ENCODE measurements at regions not wholly inside any gene's neighbourhood (a gene's known extent, or its start where the extent isn't known, plus 50 kb on each side); places are given as distances from the start of the nearest gene placed in this dataset.

DNA sequence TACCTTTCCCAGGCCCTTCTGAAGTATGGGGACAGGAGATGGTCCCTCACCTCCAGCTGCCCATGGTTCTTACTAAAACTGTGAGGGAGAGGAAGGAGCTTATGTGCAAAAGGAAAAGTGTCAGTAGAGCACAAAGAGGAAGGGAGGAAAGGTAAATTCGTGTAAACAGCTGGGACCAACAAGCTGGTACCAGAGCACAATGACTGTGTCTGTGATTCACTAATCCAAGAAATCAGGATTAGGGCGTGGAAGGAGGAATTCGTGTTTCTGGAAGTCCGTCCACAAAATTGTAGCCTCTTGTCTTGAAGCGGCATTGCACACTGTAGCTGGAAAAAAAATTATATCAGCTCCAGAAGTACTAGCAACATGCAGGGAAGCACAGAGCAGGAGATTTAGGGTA lies 129.0 kb upstream of the RREB1 start (continued):
- TF ChIP-seq, protein P1, sequence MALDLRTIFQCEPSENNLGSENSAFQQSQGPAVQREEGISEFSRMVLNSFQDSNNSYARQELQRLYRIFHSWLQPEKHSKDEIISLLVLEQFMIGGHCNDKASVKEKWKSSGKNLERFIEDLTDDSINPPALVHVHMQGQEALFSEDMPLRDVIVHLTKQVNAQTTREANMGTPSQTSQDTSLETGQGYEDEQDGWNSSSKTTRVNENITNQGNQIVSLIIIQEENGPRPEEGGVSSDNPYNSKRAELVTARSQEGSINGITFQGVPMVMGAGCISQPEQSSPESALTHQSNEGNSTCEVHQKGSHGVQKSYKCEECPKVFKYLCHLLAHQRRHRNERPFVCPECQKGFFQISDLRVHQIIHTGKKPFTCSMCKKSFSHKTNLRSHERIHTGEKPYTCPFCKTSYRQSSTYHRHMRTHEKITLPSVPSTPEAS (tag by site-specific recombination; IDR thresholded peaks at IDR 0.05): no peak

- H3K4me3 ChIP-seq (ENCODE audit: low read depth, low read length): no peak overlapping the region
- no peak overlapping the region for H3K27ac ChIP-seq (ENCODE audit: extremely low read depth, low read depth, low read length)
- no peaks in the 10 kb centered on the region for H3K9me3 ChIP-seq (ENCODE audit: control insufficient read depth, insufficient read depth, low read depth, low read length)
- TF ChIP-seq, protein P2, sequence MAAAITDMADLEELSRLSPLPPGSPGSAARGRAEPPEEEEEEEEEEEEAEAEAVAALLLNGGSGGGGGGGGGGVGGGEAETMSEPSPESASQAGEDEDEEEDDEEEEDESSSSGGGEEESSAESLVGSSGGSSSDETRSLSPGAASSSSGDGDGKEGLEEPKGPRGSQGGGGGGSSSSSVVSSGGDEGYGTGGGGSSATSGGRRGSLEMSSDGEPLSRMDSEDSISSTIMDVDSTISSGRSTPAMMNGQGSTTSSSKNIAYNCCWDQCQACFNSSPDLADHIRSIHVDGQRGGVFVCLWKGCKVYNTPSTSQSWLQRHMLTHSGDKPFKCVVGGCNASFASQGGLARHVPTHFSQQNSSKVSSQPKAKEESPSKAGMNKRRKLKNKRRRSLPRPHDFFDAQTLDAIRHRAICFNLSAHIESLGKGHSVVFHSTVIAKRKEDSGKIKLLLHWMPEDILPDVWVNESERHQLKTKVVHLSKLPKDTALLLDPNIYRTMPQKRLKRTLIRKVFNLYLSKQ (tag by site-specific recombination; IDR thresholded peaks at IDR 0.05; ENCODE audit: borderline replicate concordance): no peak
- no peaks in the 10 kb centered on the region for H3K4me1 ChIP-seq (ENCODE audit: control insufficient read depth, insufficient read depth, low read length)
- ChIA-PET CTCF (interaction anchor here (0.6 to 0.8 kb wide), 2 partner anchors 12 to 256 kb away, joined by 3 to 5 read pairs; no protein-coding TSS in a partner anchor), POLR2A (no interaction called here)
- no peaks in the 10 kb centered on the region for H3K36me3 ChIP-seq (ENCODE audit: control insufficient read depth in 2 of 2, insufficient read depth in 1 of 2, low read length in 2 of 2)
Measured at GRCh38 chr6:6980999-6981597, 126.7 kb upstream of the RREB1 start.

DNA sequence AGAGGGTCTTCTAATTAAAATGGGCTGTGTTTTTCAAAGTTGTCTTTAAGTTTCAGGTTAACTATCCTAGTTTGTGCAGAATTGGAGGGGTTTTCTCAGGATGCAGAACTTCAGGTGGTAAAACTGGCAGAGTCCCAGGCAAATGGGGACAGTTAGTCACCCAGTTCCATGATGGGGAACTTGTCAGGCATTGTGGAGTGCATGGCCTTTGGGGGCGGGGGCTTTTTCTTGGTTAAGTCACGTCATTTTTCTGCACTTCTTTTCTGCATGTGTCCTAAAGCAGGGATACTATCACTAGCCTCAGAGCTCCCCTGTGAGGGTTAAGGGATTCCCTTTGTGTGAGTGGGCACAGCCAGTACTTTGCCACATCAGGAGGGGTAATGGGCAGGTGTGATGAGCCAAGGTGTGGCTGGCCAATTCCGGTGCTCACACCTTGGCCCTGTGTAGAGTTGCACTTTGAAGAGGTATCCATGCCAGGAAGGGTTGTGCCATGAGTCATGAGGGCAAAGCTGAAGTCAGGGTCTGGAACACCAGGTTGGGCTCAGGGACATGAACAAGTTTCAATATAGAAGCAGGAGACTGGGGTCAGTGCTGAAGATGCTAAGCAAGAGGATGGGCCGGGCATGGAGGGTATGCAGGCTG lies 126.0 kb upstream of the RREB1 start:
- Histone ChIP-seq H3K36me3 (ENCODE audit: control insufficient read depth in 2 of 2, insufficient read depth in 1 of 2, low read length in 2 of 2) (no peaks in the 10 kb centered on the region), H3K27ac (ENCODE audit: extremely low read depth, low read depth, low read length) (no peak overlapping the region), H3K4me1 (ENCODE audit: control insufficient read depth, insufficient read depth, low read length) (no peaks in the 10 kb centered on the region), H3K4me3 (ENCODE audit: low read depth, low read length) (no peak overlapping the region), H3K9me3 (ENCODE audit: control insufficient read depth, insufficient read depth, low read depth, low read length) (no peaks in the 10 kb centered on the region)
- ChIA-PET POLR2A (no interaction called here), CTCF (interaction anchor here (0.8 kb wide), 1 partner anchor 11 kb away, joined by 3 read pairs; no protein-coding TSS in a partner anchor)
- TF ChIP-seq KLF10 (tag by site-specific recombination; IDR thresholded peaks at IDR 0.05) (no peak), ZNF423 (tag by site-specific recombination; IDR thresholded peaks at IDR 0.05) (no peak), ZNF214 (tag by site-specific recombination; IDR thresholded peaks at IDR 0.05; ENCODE audit: borderline replicate concordance) (no peak), ZNF510 (tag by site-specific recombination; IDR thresholded peaks at IDR 0.05; ENCODE audit: insufficient replicate concordance) (no peak), ZNF10 (tag by site-specific recombination; IDR thresholded peaks at IDR 0.05) (no peak), MYNN (tag by site-specific recombination; IDR thresholded peaks at IDR 0.05; ENCODE audit: borderline replicate concordance) (no peak), ZNF488 (tag by site-specific recombination; IDR thresholded peaks at IDR 0.05) (no peak), BCL11A (tag by site-specific recombination; IDR thresholded peaks at IDR 0.05; ENCODE audit: low read depth) (no peak), PRDM1 (tag by site-specific recombination; IDR thresholded peaks at IDR 0.05) (no peak), HOXC10 (CRISPR knock-in tag; IDR thresholded peaks at IDR 0.05) (no peak), ZNF19 (tag by site-specific recombination; IDR thresholded peaks at IDR 0.05; ENCODE audit: low read depth) (no peak), EGR2 (tag by site-specific recombination; IDR thresholded peaks at IDR 0.05; ENCODE audit: low read depth) (no peak), ZSCAN16 (tag by site-specific recombination; IDR thresholded peaks at IDR 0.05) (no peak), ZFP37 (tag by site-specific recombination; IDR thresholded peaks at IDR 0.05) (no peak), SP3 (tag by site-specific recombination; IDR thresholded peaks at IDR 0.05) (no peak)
- TF ChIP-seq, protein P3, sequence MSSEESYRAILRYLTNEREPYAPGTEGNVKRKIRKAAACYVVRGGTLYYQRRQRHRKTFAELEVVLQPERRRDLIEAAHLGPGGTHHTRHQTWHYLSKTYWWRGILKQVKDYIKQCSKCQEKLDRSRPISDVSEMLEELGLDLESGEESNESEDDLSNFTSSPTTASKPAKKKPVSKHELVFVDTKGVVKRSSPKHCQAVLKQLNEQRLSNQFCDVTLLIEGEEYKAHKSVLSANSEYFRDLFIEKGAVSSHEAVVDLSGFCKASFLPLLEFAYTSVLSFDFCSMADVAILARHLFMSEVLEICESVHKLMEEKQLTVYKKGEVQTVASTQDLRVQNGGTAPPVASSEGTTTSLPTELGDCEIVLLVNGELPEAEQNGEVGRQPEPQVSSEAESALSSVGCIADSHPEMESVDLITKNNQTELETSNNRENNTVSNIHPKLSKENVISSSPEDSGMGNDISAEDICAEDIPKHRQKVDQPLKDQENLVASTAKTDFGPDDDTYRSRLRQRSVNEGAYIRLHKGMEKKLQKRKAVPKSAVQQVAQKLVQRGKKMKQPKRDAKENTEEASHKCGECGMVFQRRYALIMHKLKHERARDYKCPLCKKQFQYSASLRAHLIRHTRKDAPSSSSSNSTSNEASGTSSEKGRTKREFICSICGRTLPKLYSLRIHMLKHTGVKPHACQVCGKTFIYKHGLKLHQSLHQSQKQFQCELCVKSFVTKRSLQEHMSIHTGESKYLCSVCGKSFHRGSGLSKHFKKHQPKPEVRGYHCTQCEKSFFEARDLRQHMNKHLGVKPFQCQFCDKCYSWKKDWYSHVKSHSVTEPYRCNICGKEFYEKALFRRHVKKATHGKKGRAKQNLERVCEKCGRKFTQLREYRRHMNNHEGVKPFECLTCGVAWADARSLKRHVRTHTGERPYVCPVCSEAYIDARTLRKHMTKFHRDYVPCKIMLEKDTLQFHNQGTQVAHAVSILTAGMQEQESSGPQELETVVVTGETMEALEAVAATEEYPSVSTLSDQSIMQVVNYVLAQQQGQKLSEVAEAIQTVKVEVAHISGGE (tag by site-specific recombination; conservative IDR thresholded peaks at IDR 0.05; ENCODE audit: low read depth): no peak

Data from HEK293 (cell line).